Heart left ventricle (tissue), 16 donors: ENCODE measurements at regions not wholly inside any gene's neighbourhood (a gene's known extent, or its start where the extent isn't known, plus 50 kb on each side); places are given as distances from the start of the nearest gene placed in this dataset.

ENCODE experiments used
- ATAC-seq, 4 donors: fragments of 200-7000 bp; cut with Tn5 transposase; one replicate each; pipeline ENCODE4 v1.9.1; 2020 to 2022; ENCODE audit warnings: moderate library complexity in 4 of 4, mild to moderate bottlenecking in 3 of 4, moderate number of reproducible peaks in 1 of 4
- DNase-seq, 5 donors: peaks; one replicate each; pipeline ENCODE4 v3.0.0-alpha.2; 2020
- H3K27ac ChIP-seq, 12 donors: fragments of 200-600 bp; sonication (generic) in 4 of 12; one replicate each; pipeline versions ENCODE4 v1.5.0 to v1.8.0; 2016 to 2022; ENCODE audit warnings: mild to moderate bottlenecking in 2 of 12
- H3K27me3 ChIP-seq, 9 donors: fragments of 200-600 bp; sonication (generic) in 2 of 9; one replicate each; pipeline versions ENCODE4 v1.5.1 to v1.8.0; 2016 to 2022; ENCODE audit warnings: mild to moderate bottlenecking in 3 of 9
- H3K36me3 ChIP-seq, 9 donors: fragments of 200-600 bp; sonication (generic) in 2 of 9; one replicate each; pipeline versions ENCODE4 v1.5.0 to v1.8.0; 2018 to 2022; ENCODE audit warnings: mild to moderate bottlenecking in 2 of 9
- H3K4me1 ChIP-seq, 12 donors: fragments of 200-600 bp; sonication (generic) in 4 of 12; one replicate each; pipeline versions ENCODE4 v1.5.0 to v1.8.0; 2016 to 2022; ENCODE audit warnings: mild to moderate bottlenecking in 3 of 12
- H3K4me3 ChIP-seq, 12 donors: fragments of 200-600 bp; sonication (generic) in 4 of 12; one replicate each; pipeline versions ENCODE4 v1.5.0 to v1.8.0; 2017 to 2022; ENCODE audit warnings: mild to moderate bottlenecking in 9 of 12, moderate library complexity in 4 of 12
- H3K9me3 ChIP-seq, 12 donors: fragments of 200-600 bp; sonication (generic) in 4 of 12; one replicate each; pipeline versions ENCODE4 v1.5.0 to v1.8.0; 2016 to 2022; ENCODE audit warnings: mild to moderate bottlenecking in 1 of 12
- CTCF ChIP-seq, 12 donors: fragments of 200-600 bp; sonication (generic) in 4 of 12; IDR thresholded peaks; one replicate each; pipeline versions ENCODE4 v1.5.0 to v1.8.0; 2018 to 2022; ENCODE audit warnings: antibody characterized with exemption in 12 of 12, mild to moderate bottlenecking in 5 of 12
- POLR2A ChIP-seq, 2 donors: fragments of 450-650 bp; IDR thresholded peaks; one replicate each; pipeline ENCODE4 v1.6.1; 2017; ENCODE audit warnings: antibody characterized with exemption in 2 of 2, mild to moderate bottlenecking in 2 of 2, moderate library complexity in 2 of 2
- WGBS, 4 donors: extraction: QIAGEN DNeasy Blood & Tissue Kit in 2 of 4; methylation state at CpG; one replicate each; pipeline versions ENCODE4 v1.1.5 to v1.1.7; 2013 to 2018; 5-methylcytosine and 5-hydroxymethylcytosine counted together
- intact Hi-C, 10 donors: fragments of 100-400 bp; cut with DNase I; formaldehyde crosslinking; loops; one replicate each; pipeline versions ENCODE4 v1.11.1 to v1.14.2; 2022
- donor health status: ischemic (EF 13 %, LVEDD 7.1; RV severe dilation, severe dysfunction).
- donor health status: healthy with polysubstance abuse.
- donor health status: DM: no; HTN: yes; CAD: no.
- donor health status: DM: no; HTN: no; CAD: no.
- donor health status: ischemic (EF 25% LVEDD 6.9; RV normal size, moderate dysfunction).
- donor health status: ischemic (EF 25% LVEDD 5.7; RV mildly dilated, moderate dysfunction).
- donor health status: healthy.
- donor health status: DM: yes; HTN: yes; CAD: no.
- donor health status: ischemic (EF 35%, LVEDD 5.7; RV mildly dilated, moderate dysfunction).
- donor health status: nonischemic (EF 11% LVEDD 7.7; RV severe dilation, severe dysfunction).
- donor health status: DM: yes; HTN: yes; CAD: no.
- donor health status: PGD.
- donor health status: ischemic (EF 29% LVEDD 5.4; RV normal size, mild dysfunction).
- donor health status: nonischemic (EF 23%, LVEDD 6.1; RV moderate dilation, normal function).

DNA sequence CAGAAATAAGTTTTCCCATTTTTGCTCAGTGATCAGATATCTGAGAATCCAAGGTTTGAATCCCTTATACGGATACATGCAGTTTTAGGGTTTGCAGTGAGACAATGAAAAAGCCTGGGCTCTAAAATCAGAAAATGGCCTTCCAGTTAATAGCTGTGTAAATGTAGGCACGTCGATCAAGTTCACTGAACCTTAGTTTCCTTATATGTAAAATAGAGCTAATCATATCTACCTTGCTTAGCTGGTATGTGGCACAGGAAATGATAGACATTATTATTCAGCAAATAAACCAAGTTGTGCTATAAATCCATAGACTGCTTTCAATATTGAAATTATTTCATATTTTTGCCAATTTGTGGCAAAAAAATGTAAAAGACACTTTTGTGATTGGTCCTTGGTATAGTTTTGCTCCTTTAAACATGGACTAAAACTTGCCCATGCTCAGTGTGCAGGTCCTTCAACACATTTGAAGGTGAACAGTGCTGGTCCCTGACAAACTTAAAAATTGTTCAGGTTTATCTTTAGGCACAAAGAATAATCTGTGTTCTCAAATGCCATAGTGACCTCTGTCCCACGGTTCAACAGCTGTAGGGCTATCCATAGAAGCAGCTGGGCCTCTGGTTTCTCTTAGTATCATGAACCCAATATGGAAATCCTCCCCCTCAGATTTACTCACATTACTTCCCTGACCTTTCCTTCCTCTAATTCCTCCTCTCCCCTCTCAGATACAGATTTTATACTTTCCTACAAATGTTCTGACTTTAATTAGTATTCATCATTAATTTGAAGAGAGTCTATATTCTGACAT, 51.0 kb downstream of the CCDC54 start:
- Histone ChIP-seq H3K27me3 (no peaks in the 10 kb centered on the region), H3K36me3 (no peaks in the 10 kb centered on the region), H3K4me1 (peaks cover 0 to 27% (median 7%) of the 10 kb centered on the region in 12 donors), H3K4me3 (no peak overlapping the region), H3K27ac (peak overlapping the region in 1 of 12 donors; percentile 98), H3K9me3 (no peaks in the 10 kb centered on the region)
- intact Hi-C loops = loop anchor here in 8 of 10 donors (2.0 to 10.0 kb wide), 6 partner anchors 94 to 247 kb away; partner anchors contain the start of gene BBX (in 2 of the 8)
- DNase-seq (no peak), ATAC-seq (no peak)
- WGBS, 4 donors = 73 to 78% (median 75%) methylated on average over 4 of the region's 4 CpGs
- TF ChIP-seq CTCF (IDR thresholded peaks at IDR 0.05) = no peak

DNA sequence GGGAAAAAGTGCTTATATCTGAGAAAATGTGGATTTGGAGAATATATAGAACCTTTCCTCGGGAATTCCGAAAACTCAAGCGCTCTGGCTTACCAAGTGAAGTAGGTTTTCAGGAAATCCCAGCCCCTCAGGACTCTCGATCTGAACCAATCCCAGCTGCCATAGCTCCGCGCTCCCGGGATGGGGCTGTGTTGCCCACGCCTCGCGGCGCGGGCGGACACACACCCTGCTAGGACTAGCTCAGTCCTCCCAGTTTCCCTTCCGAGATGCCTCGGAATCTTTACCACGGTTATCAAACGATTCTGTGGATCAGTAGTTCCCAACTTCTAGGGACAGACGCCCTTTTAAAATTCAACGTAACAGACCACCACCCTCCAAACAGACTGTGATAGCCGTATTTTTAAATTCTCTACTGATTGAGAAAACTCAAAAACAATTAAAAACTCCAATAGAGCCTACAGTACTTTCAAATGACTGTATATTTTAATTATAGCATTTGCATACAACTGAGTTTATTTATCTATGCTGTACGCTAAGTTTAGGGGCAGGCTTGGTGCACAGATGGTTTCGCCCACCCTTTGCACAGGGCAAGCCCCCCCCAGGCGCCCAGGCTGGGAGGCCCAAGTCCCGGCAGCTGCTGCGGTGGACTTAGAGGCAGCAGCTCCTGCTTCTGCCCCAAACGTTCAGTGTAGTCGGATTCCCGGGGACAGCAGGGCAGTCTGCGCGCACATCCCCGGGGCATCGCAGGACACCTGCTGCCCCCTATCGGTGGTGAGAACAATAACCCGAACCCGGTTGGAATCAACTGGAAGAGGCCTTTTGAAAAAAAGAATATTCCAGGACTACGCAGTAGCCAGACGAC, 52.3 kb downstream of the CCDC54 start:
- Histone ChIP-seq H3K9me3 (no peaks in the 10 kb centered on the region), H3K27me3 (no peaks in the 10 kb centered on the region), H3K36me3 (no peaks in the 10 kb centered on the region), H3K4me1 (peaks cover 0 to 27% (median 7%) of the 10 kb centered on the region in 12 donors), H3K4me3 (peak overlapping the region; percentile 15 to 94 (median 78)), H3K27ac (peak overlapping the region; percentile 58 to 99 (median 96))
- intact Hi-C loops = loop anchor here in 8 of 10 donors (2.0 to 10.0 kb wide), 10 partner anchors 93 to 315 kb away; partner anchors contain the start of gene BBX (in 6 of the 8)
- DNase-seq = peak; percentile 80 to 86 (median 81)
- peak in 1 of 2 donors; percentile 25 for TF ChIP-seq POLR2A (IDR thresholded peaks at IDR 0.05)
- peak; percentile 81 to 92 (median 88) for TF ChIP-seq CTCF (IDR thresholded peaks at IDR 0.05)
- 6 to 19% (median 10%) methylated on average over 34 to 37 of the region's 37 CpGs for WGBS, 4 donors
- ATAC-seq = peak; percentile 81 to 89 (median 87)

GRCh38 chr3:107430214-107430995, 53.2 kb downstream of the CCDC54 start:
- intact Hi-C loops = loop anchor here in 7 of 10 donors (2.0 to 10.0 kb wide), 6 partner anchors 92 to 314 kb away; partner anchors contain the start of gene BBX (in 4 of the 7)
- H3K4me3 ChIP-seq = peak overlapping the region in 11 of 12 donors; percentile 66 to 94 (median 80)
- peaks cover 0 to 27% (median 7%) of the 10 kb centered on the region in 12 donors for H3K4me1 ChIP-seq
- H3K27me3 ChIP-seq = no peaks in the 10 kb centered on the region
- no peaks in the 10 kb centered on the region for H3K9me3 ChIP-seq
- TF ChIP-seq POLR2A (IDR thresholded peaks at IDR 0.05) (no peak), CTCF (IDR thresholded peaks at IDR 0.05) (peak in 1 of 12 donors; percentile 1)
- H3K27ac ChIP-seq = peak overlapping the region; percentile 58 to 99 (median 96)
- ATAC-seq (peak in 1 of 4 donors; percentile 12), DNase-seq (peak in 1 of 5 donors; percentile 29)
- H3K36me3 ChIP-seq = no peaks in the 10 kb centered on the region
- WGBS, 4 donors = 16 to 23% (median 20%) methylated on average over 21 to 23 of the region's 23 CpGs
